ENCODE measurements at regions not wholly inside any gene's neighbourhood (a gene's known extent, or its start where the extent isn't known, plus 50 kb on each side); places are given as distances from the start of the nearest gene placed in this dataset.
A peak's percentile ranks its signal among the peaks of the same experiment; 100 is the strongest.

GRCh38 chr2:38496927-38497669, 105.6 kb downstream of the HNRNPLL start (continued):
- TF ChIP-seq ZNF687 (CRISPR knock-in tag; IDR thresholded peaks at IDR 0.05) (peak; percentile 55), ZNF773 (CRISPR knock-in tag; IDR thresholded peaks at IDR 0.05; ENCODE audit: borderline replicate concordance) (no peak), ELF4 (CRISPR knock-in tag; IDR thresholded peaks at IDR 0.05; ENCODE audit: borderline replicate concordance) (no peak), ZNF563 (CRISPR knock-in tag; IDR thresholded peaks at IDR 0.05) (no peak), ZNF326 (CRISPR knock-in tag; IDR thresholded peaks at IDR 0.05; ENCODE audit: borderline replicate concordance) (no peak), MAX (IDR thresholded peaks at IDR 0.05) (no peak; the same call in 1 of the 2 replicates), ZNF775 (CRISPR knock-in tag; IDR thresholded peaks at IDR 0.05; ENCODE audit: borderline replicate concordance) (no peak), SIN3A (IDR thresholded peaks at IDR 0.05; ENCODE audit: borderline replicate concordance, low read depth, low read length) (0 out of 2 replicates have a peak, but pooled peaks have one; percentile 27), SIX1 (CRISPR knock-in tag; IDR thresholded peaks at IDR 0.05; ENCODE audit: borderline replicate concordance) (peak; percentile 53; the same call in 1 of the 2 replicates), MYNN (CRISPR knock-in tag; IDR thresholded peaks at IDR 0.05; ENCODE audit: low read depth) (no peak), TAF15 (IDR thresholded peaks at IDR 0.05; ENCODE audit: low read depth, low read length, poor library complexity, severe bottlenecking) (no peak), HDAC2 (CRISPR knock-in tag; IDR thresholded peaks at IDR 0.05) (peak; percentile 85), PAWR (CRISPR knock-in tag; IDR thresholded peaks at IDR 0.05; ENCODE audit: borderline replicate concordance) (no peak), ZUFSP (CRISPR knock-in tag; IDR thresholded peaks at IDR 0.05; ENCODE audit: borderline replicate concordance) (no peak), RFXAP (CRISPR knock-in tag; IDR thresholded peaks at IDR 0.05; ENCODE audit: borderline replicate concordance) (0 out of 2 replicates have a peak, but pooled peaks have one; percentile 74), FOXA3 (CRISPR knock-in tag; IDR thresholded peaks at IDR 0.05) (peak; percentile 86), ZFYVE20 (CRISPR knock-in tag; IDR thresholded peaks at IDR 0.05; ENCODE audit: borderline replicate concordance, low read depth) (no peak), CSRNP2 (CRISPR knock-in tag; conservative IDR thresholded peaks at IDR 0.05; ENCODE audit: low read depth) (no peak), DR1 (CRISPR knock-in tag; IDR thresholded peaks at IDR 0.05) (no peak), ZNF282 (IDR thresholded peaks at IDR 0.05; ENCODE audit: partially characterized antibody) (no peak), HNRNPUL1 (IDR thresholded peaks at IDR 0.05; ENCODE audit: low read depth, low read length) (no peak), NFKBIZ (CRISPR knock-in tag; IDR thresholded peaks at IDR 0.05) (no peak), ZNF121 (CRISPR knock-in tag; IDR thresholded peaks at IDR 0.05) (no peak)
